22Rv1 (cell line): ENCODE measurements at regions not wholly inside any gene's neighbourhood (a gene's known extent, or its start where the extent isn't known, plus 50 kb on each side); places are given as distances from the start of the nearest gene placed in this dataset.

ENCODE experiments used
- H3K27ac ChIP-seq: fragments of 450-650 bp; 2 replicates; pipeline ENCODE4 v1.5.1; 2017
- CTCF ChIP-seq: fragments of 450-650 bp; IDR thresholded peaks from 2 replicates; pipeline ENCODE4 v1.5.1; 2017; ENCODE audit warnings: mild to moderate bottlenecking
- ZFX ChIP-seq: fragments of 450-650 bp; IDR thresholded peaks from 2 replicates; pipeline ENCODE4 v1.6.1; 2017; ENCODE audit warnings: antibody characterized with exemption, borderline replicate concordance

GRCh38 chr2:14292964-14293363, 339.6 kb upstream of the LRATD1 start:
- no peak overlapping the region for H3K27ac ChIP-seq
- TF ChIP-seq ZFX (no peak), CTCF (no peak)

- no peak overlapping the region for H3K27ac ChIP-seq
- TF ChIP-seq CTCF (no peak), ZFX (no peak)
Observed at GRCh38 chr2:14297340-14297739, 335.2 kb upstream of the LRATD1 start.

GRCh38 chr2:14297906-14298305, 334.6 kb upstream of the LRATD1 start:
- TF ChIP-seq ZFX, result no peak
- no peak for TF ChIP-seq CTCF
- H3K27ac ChIP-seq, result no peak overlapping the region

- no peak overlapping the region for H3K27ac ChIP-seq
- TF ChIP-seq CTCF (no peak), ZFX (no peak)
Observed at GRCh38 chr2:14301331-14301730, 331.2 kb upstream of the LRATD1 start.

GRCh38 chr2:14303366-14304115, 329.0 kb upstream of the LRATD1 start:
- TF ChIP-seq CTCF (no peak), ZFX (no peak)
- H3K27ac ChIP-seq, result no peak overlapping the region

- TF ChIP-seq CTCF (no peak), ZFX (no peak)
- no peak overlapping the region for H3K27ac ChIP-seq
Observed at GRCh38 chr2:14304326-14304725, 328.2 kb upstream of the LRATD1 start.

- TF ChIP-seq ZFX, result no peak
- TF ChIP-seq CTCF, result no peak
- H3K27ac ChIP-seq, result peak overlapping the region; percentile 32; the same call in 1 of the 2 replicates
Observed at GRCh38 chr2:14306268-14306861, 326.2 kb upstream of the LRATD1 start.
